ENCODE measurements at regions not wholly inside any gene's neighbourhood (a gene's known extent, or its start where the extent isn't known, plus 50 kb on each side); places are given as distances from the start of the nearest gene placed in this dataset.

GRCh38 chr16:17830651-17831050 is 359.9 kb upstream of the XYLT1 start:
- Mint-ChIP-seq H3K4me3 (no peak overlapping the region), H3K27ac (no peak overlapping the region), H3K27me3 (ENCODE audit: low read depth) (no peaks in the 10 kb centered on the region), H3K36me3 (no peaks in the 10 kb centered on the region), H3K4me1 (peaks cover 6% of the 10 kb centered on the region), H3K9me3 (no peaks in the 10 kb centered on the region)
- POLR2A ChIA-PET: no interaction called here
- CTCF ChIA-PET: interaction anchor here (1.2 kb wide), 1 partner anchor 11 kb away, joined by 3 read pairs; no protein-coding TSS in a partner anchor
- no peak for DNase-seq (ENCODE audit: low spot score)
- no peak for TF ChIP-seq ZNF671 (CRISPR knock-in tag; IDR thresholded peaks at IDR 0.05)
- no peak for TF ChIP-seq MAX (CRISPR knock-in tag; IDR thresholded peaks at IDR 0.05)
- TF ChIP-seq MYBL2 (CRISPR knock-in tag; IDR thresholded peaks at IDR 0.05): no peak
- TF ChIP-seq ATF6 (CRISPR knock-in tag; IDR thresholded peaks at IDR 0.05): no peak
- no peak for TF ChIP-seq CTCF (IDR thresholded peaks at IDR 0.05)
- no peak for TF ChIP-seq PREB (CRISPR knock-in tag; IDR thresholded peaks at IDR 0.05; ENCODE audit: borderline replicate concordance)
- no peak for TF ChIP-seq ETV6 (CRISPR knock-in tag; IDR thresholded peaks at IDR 0.05)
- TF ChIP-seq TCF7 (CRISPR knock-in tag; IDR thresholded peaks at IDR 0.05; ENCODE audit: low read depth): no peak
- no peak for TF ChIP-seq ZNF532 (CRISPR knock-in tag; IDR thresholded peaks at IDR 0.05; ENCODE audit: borderline replicate concordance)
- no peak for TF ChIP-seq FOXJ3 (CRISPR knock-in tag; IDR thresholded peaks at IDR 0.05; ENCODE audit: borderline replicate concordance)
- no peak for TF ChIP-seq FOXP4 (CRISPR knock-in tag; IDR thresholded peaks at IDR 0.05)
- no peak for TF ChIP-seq SMAD4 (CRISPR knock-in tag; IDR thresholded peaks at IDR 0.05)
- no peak for TF ChIP-seq JAZF1 (CRISPR knock-in tag; IDR thresholded peaks at IDR 0.05)
- no peak for TF ChIP-seq ZNF423 (CRISPR knock-in tag; IDR thresholded peaks at IDR 0.05)
- no peak for TF ChIP-seq SMAD3 (CRISPR knock-in tag; IDR thresholded peaks at IDR 0.05; ENCODE audit: borderline replicate concordance)
- no peak for TF ChIP-seq MXD4 (CRISPR knock-in tag; IDR thresholded peaks at IDR 0.05; ENCODE audit: borderline replicate concordance)
- ATAC-seq: no peak

Measured in WTC11 (cell line).